CD4-positive, alpha-beta T cell treated with Interleukin-12 subunit alpha and Interleukin-12 subunit beta, for 1 hour (primary cell): ENCODE measurements at regions not wholly inside any gene's neighbourhood (a gene's known extent, or its start where the extent isn't known, plus 50 kb on each side); places are given as distances from the start of the nearest gene placed in this dataset.
"Not testable (repeated sequence)": the region's sequence is repeated elsewhere in the genome, so short reads cannot be mapped to it uniquely, and the experiment has no call there.

Experiments used
- DNase-seq: peaks from one replicate; pipeline ENCODE4 v3.0.0-alpha.2; 2020

DNA sequence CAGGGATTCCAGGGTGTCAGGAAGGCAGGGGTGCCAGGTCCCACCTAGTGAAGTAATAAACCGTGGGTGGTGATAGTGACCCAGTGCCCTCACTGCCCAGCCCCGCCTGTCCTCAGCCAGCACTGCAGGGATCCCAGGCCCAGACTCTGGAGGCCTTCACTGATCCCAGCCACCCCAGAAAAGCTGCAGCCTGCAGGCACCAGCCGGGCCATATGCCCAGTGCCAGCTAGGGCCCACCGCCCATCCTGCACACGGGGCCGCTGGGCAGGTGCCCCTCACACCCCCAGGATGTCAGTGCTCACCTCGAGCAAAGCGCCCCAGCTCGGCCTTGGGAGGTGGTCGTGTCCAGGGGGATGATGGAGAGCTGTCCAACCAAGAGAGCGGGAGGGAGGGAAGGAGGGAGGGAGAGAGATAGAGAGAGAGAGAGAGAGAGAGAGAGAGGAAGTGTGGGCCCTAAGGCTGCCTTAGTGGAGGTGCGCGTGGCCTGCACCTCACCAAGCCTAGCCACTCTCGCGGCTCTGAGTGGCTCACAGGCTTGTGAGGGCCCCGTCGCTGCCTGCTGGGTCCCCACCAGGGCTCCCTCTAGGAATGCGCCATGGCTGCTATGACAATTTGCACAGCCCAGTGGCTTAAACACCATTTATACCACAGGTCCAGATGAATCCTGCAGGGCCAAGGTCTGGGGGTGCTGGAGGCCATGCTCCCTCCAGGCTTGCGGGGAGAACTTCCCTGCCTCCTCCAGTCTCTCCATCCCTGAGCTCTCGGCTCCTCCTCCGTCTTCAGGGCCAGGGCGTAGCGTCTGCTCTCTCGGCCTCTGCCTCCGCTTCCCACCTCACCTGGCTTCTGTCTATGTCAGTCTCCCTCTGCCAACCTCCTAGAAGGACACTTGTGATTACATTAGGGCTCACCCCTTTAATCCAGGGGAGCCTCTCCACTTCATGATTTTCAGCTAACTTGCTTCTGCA, 401.0 kb downstream of the TMEM121 start:
- DNase-seq = no peak

DNA sequence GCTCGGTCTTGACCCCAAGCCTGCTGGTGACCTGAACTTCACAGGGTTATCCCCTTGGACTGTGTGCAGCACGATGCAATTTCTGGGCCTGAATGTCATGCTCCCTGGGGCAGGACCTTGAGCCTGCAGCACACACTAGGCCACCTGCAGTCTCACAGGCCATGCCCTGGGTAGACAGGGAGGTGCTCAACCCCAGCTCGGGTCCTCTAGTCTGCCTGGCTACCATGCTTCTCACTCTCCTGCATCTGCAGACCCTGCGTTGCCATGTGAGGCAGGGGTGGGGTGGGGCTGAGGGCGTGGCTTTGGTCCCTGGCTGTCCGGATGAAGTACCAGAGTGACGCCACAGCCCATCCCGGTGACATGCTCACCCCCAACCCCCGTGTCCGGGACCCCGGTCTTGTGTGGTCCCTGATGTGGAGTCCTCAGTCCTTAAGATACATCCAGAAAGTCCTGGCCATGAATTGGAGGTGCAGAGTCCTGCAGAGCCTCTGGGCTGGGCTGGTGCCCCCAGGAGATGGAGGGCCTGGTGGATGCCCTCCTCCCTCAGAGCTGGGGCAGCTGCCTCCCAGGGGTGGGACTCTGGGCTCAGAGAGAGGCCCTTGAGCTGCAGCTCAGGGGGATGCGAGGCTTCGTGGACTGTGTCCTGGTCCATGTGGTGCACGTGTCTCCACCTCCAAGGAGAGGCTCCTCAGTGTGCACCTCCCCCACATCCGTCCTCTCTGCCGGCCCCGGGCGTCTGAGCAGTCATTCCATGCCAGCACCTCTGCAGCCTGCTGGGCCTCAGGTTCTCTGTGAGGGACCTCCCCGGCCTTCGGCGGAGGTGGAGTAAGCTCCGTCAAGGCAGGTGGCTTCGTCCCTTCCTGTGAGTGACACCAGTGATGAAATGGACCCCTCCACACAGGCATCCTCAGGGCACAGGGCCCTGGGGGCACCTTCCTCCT, 402.1 kb downstream of the TMEM121 start:
- DNase-seq = not testable (repeated sequence)

DNA sequence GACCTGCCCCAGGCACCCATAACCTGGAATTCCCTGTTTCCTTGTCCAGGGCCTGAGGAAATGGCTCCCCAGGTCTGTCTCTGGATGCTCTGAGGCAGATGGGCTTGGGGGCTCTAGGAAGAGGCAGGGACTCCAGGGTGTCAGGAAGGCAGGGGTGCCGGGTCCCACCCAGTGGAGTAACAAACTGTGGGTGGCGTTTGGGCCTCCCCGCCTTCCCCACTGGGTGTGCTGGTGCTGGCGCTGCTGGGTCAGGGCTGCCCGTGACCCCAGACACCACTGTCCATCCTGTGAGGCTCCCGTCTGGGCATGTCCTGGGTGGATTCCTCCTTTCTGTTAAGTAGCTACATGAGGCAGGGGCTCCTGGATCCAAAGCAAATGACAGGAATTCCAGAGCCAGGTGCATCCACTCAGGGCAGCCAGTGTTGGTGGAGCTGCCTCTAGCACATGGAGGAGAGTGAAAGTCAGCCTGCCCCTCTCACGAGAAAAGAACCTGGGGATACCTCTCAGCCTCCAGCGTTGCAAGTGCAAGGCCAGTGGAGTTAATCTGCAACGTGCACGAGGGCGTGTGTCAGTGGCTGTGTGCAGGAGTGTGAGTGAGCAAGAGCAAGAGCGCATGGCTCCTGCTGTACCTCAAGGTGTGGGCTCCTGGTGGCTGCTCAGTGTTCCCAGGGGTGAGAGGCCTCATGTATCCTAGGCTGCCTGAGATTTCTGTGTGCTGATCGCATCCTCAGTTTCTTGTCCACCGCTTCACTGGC, 403.1 kb downstream of the TMEM121 start:
- no peak for DNase-seq

DNA sequence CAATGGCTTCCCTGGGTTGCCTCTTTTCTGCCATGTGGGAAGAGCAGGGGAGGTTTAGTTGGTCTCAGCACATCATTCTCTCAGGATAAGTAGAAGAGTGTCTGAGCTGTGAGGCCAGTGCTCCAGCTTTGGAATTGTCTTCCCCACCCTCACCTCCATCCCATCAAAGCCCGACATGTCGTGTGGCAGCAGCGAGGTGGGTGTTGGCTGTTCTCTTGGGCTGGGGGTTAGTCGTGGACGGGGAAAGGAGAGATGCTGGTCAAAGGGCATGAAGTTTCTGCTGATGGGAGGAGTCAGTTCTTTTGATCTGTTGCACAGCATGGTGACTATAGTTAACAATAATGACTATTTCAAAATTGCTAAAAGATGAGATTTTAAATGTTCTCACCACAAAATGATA, 404.2 kb downstream of the TMEM121 start:
- no peak for DNase-seq

DNA sequence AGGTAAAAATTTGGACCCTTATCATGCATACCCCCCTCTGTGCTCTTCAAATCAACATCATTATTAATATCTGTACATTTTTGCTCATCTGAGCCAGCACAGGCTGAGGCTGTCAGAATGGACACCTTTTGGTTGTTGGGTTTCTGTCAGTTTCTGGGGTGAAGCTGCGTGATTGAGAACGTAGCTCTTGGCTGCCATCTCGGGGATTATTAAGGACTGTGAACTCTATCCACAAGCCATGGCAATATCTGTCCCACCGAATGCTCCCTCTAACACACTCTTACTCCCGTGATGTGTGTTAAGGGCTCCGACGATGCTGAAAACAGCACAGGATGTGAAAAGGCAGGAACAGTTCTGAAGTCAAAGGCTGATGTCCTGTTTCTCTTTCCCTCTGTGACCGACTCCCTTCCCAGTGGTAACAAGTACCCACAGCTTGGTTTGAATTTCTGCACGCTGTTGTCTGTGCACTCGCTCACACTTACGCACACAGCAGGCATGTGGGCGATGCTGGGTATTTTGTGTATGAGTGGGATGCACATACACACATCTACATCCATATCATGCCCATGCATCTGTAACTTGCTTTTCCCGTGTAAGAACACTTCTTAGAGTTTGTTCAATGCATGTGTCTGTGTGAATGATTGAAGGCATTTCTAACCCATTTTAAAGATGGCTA, 405.6 kb downstream of the TMEM121 start:
- peak; percentile 20 for DNase-seq

DNA sequence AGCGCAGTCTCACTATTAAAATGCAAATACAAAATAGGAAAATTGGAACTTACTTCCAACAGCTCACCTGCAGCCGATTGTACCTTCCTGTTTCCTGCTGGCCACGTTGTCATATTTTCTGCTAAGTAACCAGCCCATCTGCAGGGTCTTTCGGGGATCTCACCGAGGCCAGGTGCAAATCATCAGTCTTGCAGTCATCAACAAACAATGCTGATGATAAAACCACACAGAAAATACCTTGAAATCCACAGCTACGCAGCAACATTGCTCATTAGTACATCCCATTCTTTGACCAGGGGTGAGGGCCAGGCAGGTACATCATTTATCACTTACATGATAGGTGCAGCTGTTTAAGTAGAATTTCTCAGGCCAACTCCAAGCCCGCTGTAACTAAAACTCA, 406.9 kb downstream of the TMEM121 start:
- no peak for DNase-seq

DNA sequence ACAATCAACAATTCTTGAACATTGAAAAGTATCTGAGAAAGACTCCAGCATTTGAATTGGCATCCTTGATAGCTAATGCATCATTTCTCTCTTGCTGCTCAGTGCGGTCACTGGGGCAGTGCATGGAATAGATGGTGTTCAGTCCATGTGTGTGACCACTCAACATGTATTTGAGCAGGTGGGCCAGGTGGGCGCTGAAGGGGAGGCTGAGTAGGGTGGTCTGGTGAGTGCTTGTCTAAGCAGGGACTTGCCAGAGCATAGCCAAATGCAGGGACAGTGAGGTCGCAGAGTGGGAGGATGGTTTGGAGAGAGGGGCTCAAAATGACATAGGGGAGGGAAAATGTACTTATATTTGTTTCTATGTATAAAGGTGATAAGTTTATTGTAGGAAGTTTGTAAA, 409.0 kb downstream of the TMEM121 start:
- no peak for DNase-seq

DNA sequence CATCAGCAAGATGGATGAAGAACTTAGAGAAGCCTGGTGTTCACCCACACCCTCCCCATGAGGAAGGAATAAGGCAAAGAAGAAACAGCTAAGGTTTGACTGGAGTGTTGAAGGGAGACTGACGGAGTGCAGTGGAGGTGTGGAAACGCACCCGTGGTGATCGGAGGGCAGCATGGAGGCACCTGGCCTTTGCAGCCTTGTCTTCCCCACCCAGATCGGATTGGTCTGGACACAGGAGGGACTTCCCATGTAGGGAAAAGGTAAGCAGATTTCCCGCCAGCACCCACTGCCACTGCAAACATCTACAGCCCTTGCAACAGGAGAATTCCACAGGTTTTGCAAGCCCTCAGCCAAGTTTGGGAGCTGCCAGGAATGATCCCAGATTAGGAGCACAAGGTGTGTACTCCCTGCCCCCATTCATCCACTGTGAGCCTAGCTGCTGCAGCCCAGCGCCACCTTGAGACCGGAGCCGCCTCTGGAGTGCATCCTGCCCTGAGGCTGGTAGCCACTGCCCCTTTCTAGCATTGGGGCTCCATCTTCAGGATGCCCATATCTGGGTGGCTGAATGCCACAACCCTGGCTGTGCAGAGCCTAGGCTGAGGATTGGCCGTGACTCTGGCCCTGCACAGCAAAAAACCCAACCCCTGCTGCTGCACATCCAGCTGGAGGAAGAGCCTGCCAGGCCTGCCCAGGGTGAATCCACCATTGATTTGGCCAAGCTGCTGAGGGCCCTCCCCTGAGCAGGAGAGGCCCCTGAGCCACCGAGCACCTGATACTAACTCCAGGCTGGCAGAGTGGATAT, 411.1 kb downstream of the TMEM121 start:
- DNase-seq = no peak

DNA sequence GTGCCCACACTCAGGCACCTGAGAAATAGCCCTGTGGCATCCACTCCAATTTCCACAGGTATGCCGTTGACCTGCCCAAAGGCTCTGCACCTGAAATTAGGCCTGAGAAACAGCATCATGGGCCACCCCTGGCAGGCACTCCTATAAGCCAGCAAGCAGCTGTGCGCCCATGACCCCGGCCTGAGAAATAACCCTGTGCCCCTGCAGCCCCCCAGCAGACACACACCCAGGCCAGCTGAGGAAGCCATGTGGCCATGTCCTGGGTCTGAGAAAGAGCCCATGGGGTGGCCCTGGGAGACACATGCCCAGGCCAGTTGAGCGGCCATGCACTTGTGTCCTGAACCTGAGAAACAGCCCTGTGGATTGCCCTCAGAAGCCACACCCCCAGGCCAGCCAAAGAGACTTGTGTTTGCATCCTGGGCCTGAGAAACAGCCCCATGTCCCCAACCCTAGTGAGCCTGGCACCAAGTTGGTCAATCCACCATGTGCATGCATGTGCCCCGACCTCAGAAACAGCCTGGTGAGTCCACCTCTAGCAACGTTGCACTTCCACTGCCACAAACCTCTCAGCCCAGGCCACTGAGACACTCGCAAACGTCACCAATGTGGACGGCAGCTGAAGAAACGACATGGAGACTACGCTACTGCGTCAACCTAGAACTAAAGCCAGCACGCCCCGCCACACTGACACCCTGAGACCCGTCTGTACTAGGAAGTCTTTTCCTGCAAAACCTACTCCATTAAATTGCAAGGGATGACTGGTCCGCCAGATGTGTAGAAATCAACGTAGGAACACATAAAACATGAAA, 411.9 kb downstream of the TMEM121 start:
- DNase-seq = no peak

DNA sequence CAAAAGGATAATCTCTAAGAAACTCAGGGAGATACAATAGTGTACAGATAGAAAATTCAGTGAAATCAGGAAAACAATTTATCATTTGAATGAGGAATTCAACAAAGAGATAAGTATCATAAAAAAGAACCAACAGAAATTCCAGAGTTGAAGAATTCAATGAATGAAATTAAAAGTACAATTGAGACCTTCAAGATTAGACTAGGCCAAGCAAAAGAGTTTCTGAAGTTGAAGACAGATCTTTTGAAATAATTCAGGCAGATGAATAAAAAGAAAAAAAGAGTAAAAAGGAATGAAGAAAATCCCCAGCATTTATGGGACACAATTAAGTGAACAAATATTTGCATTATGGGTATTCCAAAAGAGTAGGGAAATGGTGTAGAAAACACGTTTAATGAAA, 412.6 kb downstream of the TMEM121 start:
- no peak for DNase-seq

DNA sequence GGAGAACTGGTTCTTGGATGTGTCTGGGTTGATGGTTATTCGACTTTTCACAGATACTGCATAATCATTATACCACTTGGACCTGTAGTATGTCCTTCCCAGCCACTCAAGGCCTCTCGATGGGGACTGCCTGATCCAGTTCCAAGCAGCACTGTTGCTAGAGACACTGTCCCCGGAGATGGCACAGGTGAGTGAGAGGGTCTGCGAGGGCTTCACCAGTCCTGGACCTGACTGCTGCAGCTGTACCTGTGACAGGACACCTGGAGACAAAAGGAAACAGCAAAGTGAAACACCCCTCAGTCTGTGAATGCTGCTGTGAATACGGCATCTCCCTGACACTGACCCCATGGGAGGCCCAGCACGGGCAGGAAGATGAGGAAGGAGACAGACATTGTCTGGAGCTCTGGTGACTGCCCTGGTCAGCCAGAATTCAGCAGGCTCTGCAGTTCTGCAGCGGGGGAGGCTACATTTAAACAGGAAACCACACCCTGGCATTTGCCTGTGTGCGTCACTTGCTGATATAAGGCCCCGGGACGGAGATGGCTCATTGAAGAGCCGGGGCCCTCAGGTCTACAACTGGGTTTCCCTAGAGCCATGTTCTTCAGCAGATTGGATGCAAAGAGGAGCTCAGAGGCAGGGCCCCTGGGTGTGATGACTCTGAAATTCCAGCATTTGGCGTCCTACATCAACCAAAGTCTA, 413.6 kb downstream of the TMEM121 start:
- DNase-seq = peak; percentile 21

DNA sequence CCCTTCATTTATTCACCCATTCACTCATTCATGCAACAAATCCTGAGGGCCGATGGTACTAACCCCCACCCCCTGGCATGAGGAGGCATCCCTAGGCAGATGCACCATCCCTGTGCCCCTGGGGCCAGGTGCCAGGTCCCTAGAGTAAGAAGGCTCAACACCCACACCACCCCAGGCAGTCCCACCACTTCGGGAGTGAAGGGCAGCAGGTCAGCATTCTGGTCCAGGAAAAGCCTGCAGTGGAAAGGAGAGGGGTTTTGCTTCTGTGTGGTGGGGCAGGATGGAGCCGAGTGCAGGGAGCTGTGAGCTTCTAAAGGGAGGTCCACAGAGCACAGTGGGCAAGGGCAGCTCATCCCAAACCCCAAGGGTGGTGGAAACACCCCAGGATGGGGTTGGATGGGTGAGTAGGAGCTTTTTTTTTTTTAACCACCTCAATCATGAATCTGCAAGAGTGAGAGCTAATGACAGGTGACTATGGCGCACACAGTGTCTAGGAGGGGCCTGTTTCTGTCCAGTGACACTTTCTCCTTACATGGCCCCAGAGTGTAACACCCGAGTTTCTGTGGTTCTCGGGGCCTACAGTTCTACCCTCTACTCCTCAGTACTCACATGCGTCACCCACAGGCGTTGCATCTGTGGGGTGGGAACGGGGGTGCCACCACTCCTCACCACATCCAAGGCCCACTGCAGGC, 414.3 kb downstream of the TMEM121 start:
- DNase-seq = no peak

DNA sequence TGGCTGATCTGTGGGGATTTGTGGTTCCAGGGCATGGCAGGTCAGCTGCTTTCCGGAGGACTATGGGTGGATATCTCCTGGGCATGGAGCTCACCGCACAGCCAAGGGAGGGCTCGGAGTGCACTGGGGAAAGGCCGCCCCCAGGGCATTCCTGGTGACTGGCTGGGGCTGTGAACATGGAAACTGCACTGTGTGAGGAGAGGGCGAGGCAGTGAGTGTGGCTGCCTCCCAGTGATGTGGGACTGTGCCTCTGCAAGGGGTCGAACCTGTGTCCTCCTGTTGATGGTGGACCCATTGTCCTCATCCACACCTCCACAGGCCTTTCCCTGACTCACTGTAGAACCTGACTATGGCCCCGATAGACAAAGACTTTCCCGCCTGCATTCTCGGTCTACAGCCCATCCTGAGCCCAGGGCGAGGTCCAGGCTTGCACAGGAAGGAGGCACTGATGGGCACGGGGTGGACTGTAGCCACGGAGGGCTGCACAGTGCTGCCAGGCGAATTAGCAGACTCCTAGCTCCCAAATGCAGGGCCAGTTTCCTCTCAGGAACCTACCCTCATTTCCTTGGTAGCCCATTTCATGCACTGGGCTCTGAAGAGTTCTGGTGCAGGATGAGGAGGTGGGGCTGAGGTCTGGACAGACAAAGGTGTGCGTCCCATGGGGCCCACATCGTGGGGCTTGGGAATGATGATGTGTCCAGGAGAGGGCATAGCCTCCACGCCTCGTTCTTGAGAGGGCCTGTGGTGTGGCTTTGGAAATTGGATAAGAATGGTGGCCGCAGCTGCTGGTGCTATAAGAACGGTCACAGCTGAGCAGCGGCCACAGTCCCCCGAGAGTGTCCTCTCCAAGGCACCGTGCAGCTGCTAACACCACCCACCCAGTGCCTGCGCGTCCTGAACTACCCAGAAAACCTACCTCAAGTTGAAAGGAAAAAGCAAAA, 415.1 kb downstream of the TMEM121 start:
- DNase-seq = no peak

DNA sequence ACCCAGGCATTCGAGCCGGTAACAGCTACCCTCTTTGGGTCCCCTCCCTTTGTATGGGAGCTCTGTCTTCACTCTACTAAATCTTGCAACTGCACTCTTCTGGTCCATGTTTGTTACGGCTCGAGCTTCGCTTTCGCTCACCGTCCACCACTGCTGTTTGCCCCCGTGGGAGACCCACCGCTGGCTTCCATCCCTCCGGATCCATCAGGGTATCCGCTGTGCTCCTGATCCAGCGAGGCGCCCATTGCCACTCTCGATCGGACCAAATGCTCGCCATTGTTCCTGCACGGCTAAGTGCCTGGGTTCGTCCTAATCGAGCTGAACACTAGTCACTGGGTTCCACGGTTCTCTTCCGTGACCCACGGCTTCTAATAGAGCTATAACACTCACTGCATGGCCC, 416.3 kb downstream of the TMEM121 start:
- not testable (repeated sequence) for DNase-seq

DNA sequence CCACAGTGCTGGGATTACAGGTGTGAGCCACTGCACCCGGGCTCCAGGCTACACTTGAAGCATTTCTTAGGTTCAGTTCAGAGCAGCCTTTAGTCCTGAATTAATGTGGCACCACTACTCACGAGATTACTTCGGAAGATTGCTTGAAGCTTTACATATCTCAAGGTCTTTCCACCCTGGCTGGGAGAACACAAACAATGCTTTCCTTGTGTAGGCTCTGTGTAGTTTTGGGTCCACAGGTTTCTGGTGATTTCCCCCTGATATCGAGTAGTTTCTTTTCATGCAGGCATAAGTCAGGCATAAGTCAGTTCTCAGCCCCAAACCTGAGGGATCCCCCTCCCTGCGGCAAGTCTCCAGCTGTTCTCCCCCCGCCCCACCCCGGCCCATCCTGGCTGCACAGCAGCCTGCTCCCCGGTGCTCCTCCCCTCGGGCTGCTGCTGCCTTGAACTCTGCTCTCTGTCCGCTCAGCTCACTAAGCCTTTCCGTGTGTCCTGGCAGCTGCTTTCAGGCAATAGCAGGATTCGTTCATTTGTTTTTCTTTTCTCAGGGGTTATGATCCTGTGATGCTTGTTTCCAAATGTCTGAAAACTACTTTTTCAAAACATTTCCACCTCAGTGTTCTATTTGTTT, 417.7 kb downstream of the TMEM121 start:
- DNase-seq = no peak

DNA sequence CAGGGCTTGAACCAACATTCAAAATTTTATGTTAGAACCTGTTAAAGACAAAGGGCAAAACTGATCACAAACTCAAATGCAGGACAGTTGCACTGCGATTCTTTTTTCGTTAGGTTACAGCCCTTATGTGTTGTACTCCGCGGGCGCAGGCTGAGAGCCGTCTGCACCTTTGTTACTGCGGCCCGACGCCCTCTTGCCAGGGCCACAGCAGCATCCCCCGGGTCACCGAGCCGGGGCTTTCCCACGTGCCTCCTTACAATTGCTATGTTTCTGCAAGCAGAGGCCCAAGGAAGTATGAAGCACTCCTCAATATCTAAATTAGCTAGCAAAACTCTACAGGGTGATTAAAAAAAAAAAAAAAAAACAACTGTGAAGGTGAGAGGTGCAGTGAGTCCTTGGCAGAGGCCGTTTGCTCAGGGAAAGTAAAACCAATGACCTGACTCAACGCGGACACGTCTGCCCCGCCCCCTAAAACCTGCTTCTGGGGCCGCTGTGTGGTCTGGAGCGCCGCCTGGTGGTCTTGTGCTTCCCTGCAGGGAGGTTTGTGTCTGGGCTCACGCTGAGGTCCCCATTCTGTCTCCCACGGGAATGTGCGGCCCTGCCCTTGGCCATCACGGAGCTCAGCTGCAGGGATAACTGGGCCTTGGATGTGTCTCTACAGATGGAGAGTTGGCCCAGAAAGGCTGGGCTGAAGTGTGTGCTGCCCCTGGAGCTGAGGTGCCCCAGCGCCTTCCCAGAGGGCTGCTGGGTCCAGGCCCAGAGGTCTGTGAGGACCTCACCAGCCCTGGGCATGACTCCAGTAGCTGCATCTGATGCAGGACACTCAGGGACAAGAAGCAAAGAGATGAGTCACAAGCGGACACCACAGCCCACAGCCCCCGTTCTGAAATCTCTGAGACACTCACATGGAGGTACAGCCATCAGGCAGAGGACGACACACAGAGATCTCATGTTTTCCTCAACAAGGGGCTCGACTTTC, 418.5 kb downstream of the TMEM121 start:
- peak; percentile 74 for DNase-seq
